ENCODE measurements at regions not wholly inside any gene's neighbourhood (a gene's known extent, or its start where the extent isn't known, plus 50 kb on each side); places are given as distances from the start of the nearest gene placed in this dataset.

DNA sequence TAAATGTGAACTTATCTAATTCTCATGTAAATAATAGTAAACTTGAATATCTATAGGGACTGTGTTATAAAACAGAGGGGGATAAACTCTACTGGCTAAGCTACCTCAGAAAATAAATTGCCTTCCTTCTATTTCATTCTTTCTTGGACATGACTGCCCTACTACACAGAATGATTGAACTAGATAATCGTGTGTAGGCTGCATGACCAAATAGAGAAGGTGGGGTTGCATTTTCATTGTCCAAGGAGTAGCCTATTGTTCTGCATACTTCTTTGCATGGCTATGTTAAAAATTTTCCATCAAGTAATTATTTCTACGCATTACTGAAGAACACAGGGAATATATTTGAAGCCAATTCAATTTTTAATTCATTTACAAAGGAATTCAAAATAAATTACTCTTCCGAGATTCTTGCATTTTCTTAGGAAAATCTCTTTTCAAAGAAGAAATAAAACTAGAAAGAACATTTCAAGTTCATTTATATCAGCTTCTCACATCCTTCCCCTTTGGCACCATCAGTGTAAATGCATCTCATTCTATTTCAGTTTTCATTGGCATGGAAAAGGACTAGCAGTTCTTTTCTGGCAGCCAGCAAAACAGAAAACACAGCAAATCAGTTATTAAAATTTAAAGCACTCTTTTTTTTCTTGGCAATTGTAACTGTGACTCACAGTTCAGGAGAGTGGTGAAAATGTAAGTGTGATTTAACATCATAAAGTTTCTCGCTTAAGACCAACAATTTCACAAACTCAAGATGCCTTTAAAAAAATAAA lies 714.7 kb downstream of the NCAM2 start:
- H4K20me1 ChIP-seq (ENCODE audit: insufficient read depth): no peaks in the 10 kb centered on the region
- H2AFZ ChIP-seq (ENCODE audit: low read depth): peak overlapping the region; percentile 67
- H3K9ac ChIP-seq: peak overlapping the region; percentile 57; the same call in 1 of the 2 replicates
- H3K4me2 ChIP-seq: peak overlapping the region; percentile 38
- no peaks in the 10 kb centered on the region; the same call in 1 of the 2 replicates for H3K9me3 ChIP-seq
- no peak for DNase-seq
- peak overlapping the region in 1 of 2 experiments; percentile 10; a peak in 2 of 4 replicates for H3K4me3 ChIP-seq (ENCODE audit: low read depth in 2 of 2, low read length in 1 of 2)
- ChIA-PET CTCF (no interaction called here), POLR2A (no interaction called here)
- peaks cover 50% of the 10 kb centered on the region for H3F3A ChIP-seq (replicated peaks; ENCODE audit: insufficient read depth)
- no peaks in the 10 kb centered on the region for H3K27me3 ChIP-seq (ENCODE audit: insufficient read depth)
- H3K4me1 ChIP-seq (ENCODE audit: control insufficient read depth in 1 of 2, insufficient read depth in 2 of 2, low read depth in 1 of 2, low read length in 1 of 2): peaks cover 0 to 45% of the 10 kb centered on the region in 2 experiments; a peak in 3 of 4 replicates
- H3K27ac ChIP-seq (ENCODE audit: low read depth in 2 of 2, low read length in 1 of 2): peak overlapping the region; percentile 82 to 93; a peak in 3 of 4 replicates
- peaks cover 0 to 6% of the 10 kb centered on the region in 2 experiments for H3K36me3 ChIP-seq (replicated peaks in 1 of 2; ENCODE audit: control insufficient read depth in 1 of 2, insufficient read depth in 2 of 2, low read length in 1 of 2)
- 45% methylated on average over 4 of the region's 4 CpGs for WGBS (ENCODE audit: low lambda C conversion rate)
- no peaks in the 10 kb centered on the region for H3K9me2 ChIP-seq
- H3K79me2 ChIP-seq (ENCODE audit: insufficient read depth): no peaks in the 10 kb centered on the region
- TF ChIP-seq, protein P1, sequence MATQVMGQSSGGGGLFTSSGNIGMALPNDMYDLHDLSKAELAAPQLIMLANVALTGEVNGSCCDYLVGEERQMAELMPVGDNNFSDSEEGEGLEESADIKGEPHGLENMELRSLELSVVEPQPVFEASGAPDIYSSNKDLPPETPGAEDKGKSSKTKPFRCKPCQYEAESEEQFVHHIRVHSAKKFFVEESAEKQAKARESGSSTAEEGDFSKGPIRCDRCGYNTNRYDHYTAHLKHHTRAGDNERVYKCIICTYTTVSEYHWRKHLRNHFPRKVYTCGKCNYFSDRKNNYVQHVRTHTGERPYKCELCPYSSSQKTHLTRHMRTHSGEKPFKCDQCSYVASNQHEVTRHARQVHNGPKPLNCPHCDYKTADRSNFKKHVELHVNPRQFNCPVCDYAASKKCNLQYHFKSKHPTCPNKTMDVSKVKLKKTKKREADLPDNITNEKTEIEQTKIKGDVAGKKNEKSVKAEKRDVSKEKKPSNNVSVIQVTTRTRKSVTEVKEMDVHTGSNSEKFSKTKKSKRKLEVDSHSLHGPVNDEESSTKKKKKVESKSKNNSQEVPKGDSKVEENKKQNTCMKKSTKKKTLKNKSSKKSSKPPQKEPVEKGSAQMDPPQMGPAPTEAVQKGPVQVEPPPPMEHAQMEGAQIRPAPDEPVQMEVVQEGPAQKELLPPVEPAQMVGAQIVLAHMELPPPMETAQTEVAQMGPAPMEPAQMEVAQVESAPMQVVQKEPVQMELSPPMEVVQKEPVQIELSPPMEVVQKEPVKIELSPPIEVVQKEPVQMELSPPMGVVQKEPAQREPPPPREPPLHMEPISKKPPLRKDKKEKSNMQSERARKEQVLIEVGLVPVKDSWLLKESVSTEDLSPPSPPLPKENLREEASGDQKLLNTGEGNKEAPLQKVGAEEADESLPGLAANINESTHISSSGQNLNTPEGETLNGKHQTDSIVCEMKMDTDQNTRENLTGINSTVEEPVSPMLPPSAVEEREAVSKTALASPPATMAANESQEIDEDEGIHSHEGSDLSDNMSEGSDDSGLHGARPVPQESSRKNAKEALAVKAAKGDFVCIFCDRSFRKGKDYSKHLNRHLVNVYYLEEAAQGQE (IDR thresholded peaks at IDR 0.05; ENCODE audit: low read depth, low read length): no peak
- TF ChIP-seq EZH2phosphoT487 (IDR thresholded peaks at IDR 0.05; ENCODE audit: borderline replicate concordance, low read depth) (no peak), EP300 (IDR thresholded peaks at IDR 0.05; ENCODE audit: borderline replicate concordance in 1 of 2, low read depth in 1 of 2, low read length in 1 of 2) (peak in 1 of 2 experiments; percentile 54; a peak in 1 of 4 replicates), RCOR1 (IDR thresholded peaks at IDR 0.05; ENCODE audit: low read length) (no peak), RAD21 (IDR thresholded peaks at IDR 0.05; ENCODE audit: low read length) (no peak), NFIC (IDR thresholded peaks at IDR 0.05; ENCODE audit: borderline replicate concordance) (peak; percentile 71), YY1 (IDR thresholded peaks at IDR 0.05; ENCODE audit: low read depth) (no peak), FOXJ3 (CRISPR knock-in tag; IDR thresholded peaks at IDR 0.05) (no peak), POLR2AphosphoS5 (IDR thresholded peaks at IDR 0.05; ENCODE audit: low read depth, low read length) (no peak), TAF1 (IDR thresholded peaks at IDR 0.05; ENCODE audit: borderline replicate concordance, low read depth, low read length) (no peak), NRF1 (IDR thresholded peaks at IDR 0.05; ENCODE audit: low read depth, low read length) (no peak), FOSL2 (IDR thresholded peaks at IDR 0.05; ENCODE audit: borderline replicate concordance, low read depth) (peak; percentile 51; the same call in 1 of the 2 replicates), GABPA (IDR thresholded peaks at IDR 0.05; ENCODE audit: low read depth) (no peak), RFX5 (IDR thresholded peaks at IDR 0.05; ENCODE audit: low read length) (no peak), JUND (IDR thresholded peaks at IDR 0.05) (peak; percentile 51), SIN3A (IDR thresholded peaks at IDR 0.05; ENCODE audit: borderline replicate concordance, low read depth, low read length) (no peak), MEF2A (IDR thresholded peaks at IDR 0.05; ENCODE audit: borderline replicate concordance, low read depth) (0 out of 2 replicates have a peak, but pooled peaks have one; percentile 25), SMC3 (IDR thresholded peaks at IDR 0.05; ENCODE audit: low read depth, low read length) (no peak), ELF1 (IDR thresholded peaks at IDR 0.05) (no peak), TCF12 (IDR thresholded peaks at IDR 0.05) (peak; percentile 42)
- TF ChIP-seq, protein P2, sequence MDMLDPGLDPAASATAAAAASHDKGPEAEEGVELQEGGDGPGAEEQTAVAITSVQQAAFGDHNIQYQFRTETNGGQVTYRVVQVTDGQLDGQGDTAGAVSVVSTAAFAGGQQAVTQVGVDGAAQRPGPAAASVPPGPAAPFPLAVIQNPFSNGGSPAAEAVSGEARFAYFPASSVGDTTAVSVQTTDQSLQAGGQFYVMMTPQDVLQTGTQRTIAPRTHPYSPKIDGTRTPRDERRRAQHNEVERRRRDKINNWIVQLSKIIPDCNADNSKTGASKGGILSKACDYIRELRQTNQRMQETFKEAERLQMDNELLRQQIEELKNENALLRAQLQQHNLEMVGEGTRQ (IDR thresholded peaks at IDR 0.05; ENCODE audit: borderline replicate concordance, low read depth, low read length): no peak
- TF ChIP-seq, protein P3, sequence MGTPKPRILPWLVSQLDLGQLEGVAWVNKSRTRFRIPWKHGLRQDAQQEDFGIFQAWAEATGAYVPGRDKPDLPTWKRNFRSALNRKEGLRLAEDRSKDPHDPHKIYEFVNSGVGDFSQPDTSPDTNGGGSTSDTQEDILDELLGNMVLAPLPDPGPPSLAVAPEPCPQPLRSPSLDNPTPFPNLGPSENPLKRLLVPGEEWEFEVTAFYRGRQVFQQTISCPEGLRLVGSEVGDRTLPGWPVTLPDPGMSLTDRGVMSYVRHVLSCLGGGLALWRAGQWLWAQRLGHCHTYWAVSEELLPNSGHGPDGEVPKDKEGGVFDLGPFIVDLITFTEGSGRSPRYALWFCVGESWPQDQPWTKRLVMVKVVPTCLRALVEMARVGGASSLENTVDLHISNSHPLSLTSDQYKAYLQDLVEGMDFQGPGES (IDR thresholded peaks at IDR 0.05; ENCODE audit: low read depth, low read length): no peak
- TF ChIP-seq, protein P4, sequence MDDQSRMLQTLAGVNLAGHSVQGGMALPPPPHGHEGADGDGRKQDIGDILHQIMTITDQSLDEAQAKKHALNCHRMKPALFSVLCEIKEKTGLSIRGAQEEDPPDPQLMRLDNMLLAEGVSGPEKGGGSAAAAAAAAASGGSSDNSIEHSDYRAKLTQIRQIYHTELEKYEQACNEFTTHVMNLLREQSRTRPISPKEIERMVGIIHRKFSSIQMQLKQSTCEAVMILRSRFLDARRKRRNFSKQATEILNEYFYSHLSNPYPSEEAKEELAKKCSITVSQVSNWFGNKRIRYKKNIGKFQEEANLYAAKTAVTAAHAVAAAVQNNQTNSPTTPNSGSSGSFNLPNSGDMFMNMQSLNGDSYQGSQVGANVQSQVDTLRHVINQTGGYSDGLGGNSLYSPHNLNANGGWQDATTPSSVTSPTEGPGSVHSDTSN (IDR thresholded peaks at IDR 0.05): no peak; the same call in 1 of the 2 replicates
- TF ChIP-seq, protein P5, sequence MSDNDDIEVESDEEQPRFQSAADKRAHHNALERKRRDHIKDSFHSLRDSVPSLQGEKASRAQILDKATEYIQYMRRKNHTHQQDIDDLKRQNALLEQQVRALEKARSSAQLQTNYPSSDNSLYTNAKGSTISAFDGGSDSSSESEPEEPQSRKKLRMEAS (IDR thresholded peaks at IDR 0.05; ENCODE audit: low read depth): no peak
- TF ChIP-seq, protein P6, sequence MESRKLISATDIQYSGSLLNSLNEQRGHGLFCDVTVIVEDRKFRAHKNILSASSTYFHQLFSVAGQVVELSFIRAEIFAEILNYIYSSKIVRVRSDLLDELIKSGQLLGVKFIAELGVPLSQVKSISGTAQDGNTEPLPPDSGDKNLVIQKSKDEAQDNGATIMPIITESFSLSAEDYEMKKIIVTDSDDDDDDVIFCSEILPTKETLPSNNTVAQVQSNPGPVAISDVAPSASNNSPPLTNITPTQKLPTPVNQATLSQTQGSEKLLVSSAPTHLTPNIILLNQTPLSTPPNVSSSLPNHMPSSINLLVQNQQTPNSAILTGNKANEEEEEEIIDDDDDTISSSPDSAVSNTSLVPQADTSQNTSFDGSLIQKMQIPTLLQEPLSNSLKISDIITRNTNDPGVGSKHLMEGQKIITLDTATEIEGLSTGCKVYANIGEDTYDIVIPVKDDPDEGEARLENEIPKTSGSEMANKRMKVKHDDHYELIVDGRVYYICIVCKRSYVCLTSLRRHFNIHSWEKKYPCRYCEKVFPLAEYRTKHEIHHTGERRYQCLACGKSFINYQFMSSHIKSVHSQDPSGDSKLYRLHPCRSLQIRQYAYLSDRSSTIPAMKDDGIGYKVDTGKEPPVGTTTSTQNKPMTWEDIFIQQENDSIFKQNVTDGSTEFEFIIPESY (IDR thresholded peaks at IDR 0.05; ENCODE audit: borderline replicate concordance, low read depth): no peak

Data from SK-N-SH (cell line).